Left colon (tissue), 2 donors: ENCODE measurements at regions not wholly inside any gene's neighbourhood (a gene's known extent, or its start where the extent isn't known, plus 50 kb on each side); places are given as distances from the start of the nearest gene placed in this dataset.

Experiments used
- ATAC-seq: fragments of 200-7000 bp; cut with Tn5 transposase; one replicate; pipeline ENCODE4 v1.9.1; 2020; ENCODE audit warnings: mild to moderate bottlenecking, moderate library complexity
- DNase-seq, 2 donors: peaks; one replicate each; pipeline ENCODE4 v3.0.0-alpha.2; 2020
- intact Hi-C, 2 donors: fragments of 100-400 bp; cut with DNase I in 1 of 2; cut with micrococcal nuclease in 1 of 2; formaldehyde crosslinking; loops; one replicate each; pipeline versions ENCODE4 v1.11.2 to v1.14.0; 2022; cut with DNase I, micrococcal nuclease
- donor health status: DM: no; HTN: no; CAD: no.
- donor health status: DM: yes; HTN: yes; CAD: no.

DNA sequence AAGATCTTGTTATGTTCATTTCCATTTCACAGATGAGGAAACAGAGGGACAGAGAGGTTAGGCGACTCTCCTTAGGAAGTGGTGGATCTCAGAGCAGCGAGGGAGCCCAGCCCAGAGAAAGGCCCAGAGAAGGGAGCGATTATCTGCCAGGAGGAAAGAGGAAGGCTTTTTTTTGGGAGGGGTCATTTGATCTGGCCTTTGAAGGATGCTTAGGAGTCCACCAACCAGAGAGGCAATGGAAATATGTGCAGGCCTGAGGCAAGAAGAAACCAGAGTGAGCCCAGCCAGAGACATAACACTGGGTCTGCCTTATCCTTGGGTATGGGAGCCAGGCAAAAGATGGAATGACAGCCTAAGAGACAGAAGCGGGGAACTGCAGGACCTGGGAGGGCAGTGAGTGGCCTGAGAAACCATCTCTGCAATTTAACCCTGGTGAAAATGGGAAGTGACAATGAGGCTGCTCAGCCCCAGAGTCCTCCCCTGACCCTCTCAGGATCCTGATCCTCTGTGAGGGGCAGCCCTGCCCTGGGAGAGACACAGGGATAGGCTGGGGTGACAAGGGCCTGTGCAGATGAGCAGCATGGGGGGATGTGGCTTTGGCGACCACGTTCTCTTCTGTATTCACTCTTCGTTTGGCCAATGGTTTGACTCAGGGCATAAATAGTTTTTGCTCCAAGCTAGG, 163.2 kb downstream of the WNT7A start:
- DNase-seq (no peak), ATAC-seq (no peak)
- intact Hi-C loops, result no loop called here

DNA sequence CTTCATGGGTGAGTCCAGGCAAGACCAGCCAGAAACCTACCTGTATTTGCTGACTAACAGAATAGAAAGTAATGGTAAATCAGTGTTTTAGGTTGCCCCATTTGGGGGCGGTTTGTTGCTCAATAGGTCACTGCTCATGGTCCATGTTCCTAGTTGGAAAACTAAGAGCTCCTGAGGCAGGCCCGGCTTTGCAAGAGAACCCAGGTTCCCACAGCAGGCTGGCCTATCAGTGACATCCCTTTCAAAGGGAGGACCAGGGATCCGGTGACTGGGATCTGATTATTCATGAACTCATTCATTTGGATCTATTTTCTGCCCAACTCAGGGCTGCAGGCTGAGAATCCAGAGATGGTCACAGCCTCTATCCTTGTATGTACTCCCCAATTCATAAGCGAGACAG, 163.9 kb downstream of the WNT7A start:
- intact Hi-C loops, result no loop called here
- no peak for DNase-seq
- ATAC-seq, result no peak

GRCh38 chr3:13715167-13715954, 164.5 kb downstream of the WNT7A start:
- ATAC-seq (no peak), DNase-seq (no peak)
- intact Hi-C loops, result no loop called here

GRCh38 chr3:13714251-13714916, 165.5 kb downstream of the FBLN2 start:
- no peak for ATAC-seq
- intact Hi-C loops, result no loop called here
- DNase-seq, result no peak

- intact Hi-C loops, result no loop called here
- no peak for ATAC-seq
These were observed 164.5 kb downstream of the FBLN2 start for GRCh38 chr3:13713396-13713795.

DNA sequence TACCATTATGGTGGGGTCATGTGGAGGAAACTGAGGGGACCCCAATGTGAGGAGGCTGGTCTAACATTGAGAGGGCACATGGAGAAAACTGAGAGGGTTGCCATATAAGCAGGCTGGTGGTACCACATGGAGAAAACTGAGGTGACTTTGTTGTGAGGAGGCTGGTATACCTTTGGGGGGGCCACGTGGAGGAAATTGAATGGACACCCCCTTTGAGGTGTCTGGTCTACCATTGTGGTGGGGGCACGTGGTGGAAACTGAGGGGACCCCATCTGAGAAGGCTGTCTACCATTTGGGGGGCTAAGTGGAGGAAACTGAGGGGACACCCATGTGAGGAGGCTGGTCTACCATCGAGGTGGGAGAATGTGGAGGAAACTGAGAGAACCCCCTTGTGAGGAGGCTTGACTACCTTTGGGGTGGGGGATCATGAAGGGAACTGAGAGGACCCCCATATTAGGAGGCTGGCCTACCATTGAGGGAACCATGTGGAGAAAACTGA, 163.8 kb downstream of the FBLN2 start:
- no peak for DNase-seq
- intact Hi-C loops, result no loop called here
- no peak for ATAC-seq

More at GRCh38 chr3:13713396-13713795, 164.5 kb downstream of the FBLN2 start:
- DNase-seq, result no peak

DNA sequence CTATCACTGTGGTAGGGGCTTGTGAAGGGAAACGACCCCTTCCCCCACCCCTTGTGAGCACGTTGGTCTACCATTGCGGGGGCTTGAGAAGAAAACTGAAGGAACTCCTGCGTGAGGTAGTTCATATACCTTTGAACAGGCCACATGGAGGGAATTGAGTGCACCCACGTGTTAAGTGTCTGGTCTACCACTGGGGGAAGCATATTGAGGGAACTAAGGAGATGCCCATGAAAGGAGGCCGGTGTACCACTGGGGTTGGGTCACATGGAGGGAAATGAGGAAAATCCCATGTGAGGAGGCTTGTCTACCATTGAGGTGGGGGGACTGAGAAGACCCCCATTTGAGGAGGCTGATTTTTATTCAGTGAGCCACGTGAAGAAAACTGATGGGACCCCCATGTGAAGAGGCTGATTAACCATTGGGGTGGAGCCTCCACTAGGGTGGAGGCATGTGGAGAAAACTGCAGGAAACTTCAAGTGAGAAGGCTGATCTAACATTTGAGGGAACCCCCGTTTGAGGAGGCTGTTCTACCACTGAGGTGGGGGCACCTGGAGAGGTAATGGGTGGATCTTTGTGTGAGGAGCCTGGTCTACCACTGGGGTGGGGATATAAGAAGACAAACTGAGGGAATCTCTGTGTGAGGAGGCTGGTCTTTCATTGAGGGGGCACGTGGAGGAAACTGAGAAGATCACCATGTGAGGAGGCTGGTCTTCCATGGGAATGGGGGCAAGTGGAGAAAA, 163.2 kb downstream of the FBLN2 start:
- ATAC-seq (no peak), DNase-seq (no peak)
- intact Hi-C loops, result no loop called here

DNA sequence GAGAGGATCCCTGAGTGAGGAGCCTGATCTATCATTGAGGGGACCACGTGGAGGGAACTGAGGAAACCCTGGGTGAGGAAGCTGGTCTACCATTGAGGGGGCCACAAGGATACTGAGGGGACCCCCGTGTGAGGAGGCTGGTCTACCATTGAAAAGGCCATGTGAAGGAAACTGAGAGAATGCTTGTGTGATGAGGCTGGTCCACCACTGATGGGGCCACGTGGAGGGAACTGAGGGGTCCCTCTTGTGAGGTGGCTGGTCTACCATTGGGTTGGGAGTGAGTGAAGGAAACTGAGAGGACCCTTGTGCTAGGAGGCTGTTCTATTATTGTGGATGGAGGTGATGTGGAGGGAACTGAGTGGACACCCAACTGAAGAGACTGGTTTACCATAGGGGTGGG, 161.3 kb downstream of the FBLN2 start:
- no peak for DNase-seq
- ATAC-seq, result no peak
- intact Hi-C loops, result no loop called here

GRCh38 chr3:13709706-13710105, 160.8 kb downstream of the FBLN2 start:
- intact Hi-C loops, result no loop called here
- ATAC-seq, result no peak
- DNase-seq, result no peak

DNA sequence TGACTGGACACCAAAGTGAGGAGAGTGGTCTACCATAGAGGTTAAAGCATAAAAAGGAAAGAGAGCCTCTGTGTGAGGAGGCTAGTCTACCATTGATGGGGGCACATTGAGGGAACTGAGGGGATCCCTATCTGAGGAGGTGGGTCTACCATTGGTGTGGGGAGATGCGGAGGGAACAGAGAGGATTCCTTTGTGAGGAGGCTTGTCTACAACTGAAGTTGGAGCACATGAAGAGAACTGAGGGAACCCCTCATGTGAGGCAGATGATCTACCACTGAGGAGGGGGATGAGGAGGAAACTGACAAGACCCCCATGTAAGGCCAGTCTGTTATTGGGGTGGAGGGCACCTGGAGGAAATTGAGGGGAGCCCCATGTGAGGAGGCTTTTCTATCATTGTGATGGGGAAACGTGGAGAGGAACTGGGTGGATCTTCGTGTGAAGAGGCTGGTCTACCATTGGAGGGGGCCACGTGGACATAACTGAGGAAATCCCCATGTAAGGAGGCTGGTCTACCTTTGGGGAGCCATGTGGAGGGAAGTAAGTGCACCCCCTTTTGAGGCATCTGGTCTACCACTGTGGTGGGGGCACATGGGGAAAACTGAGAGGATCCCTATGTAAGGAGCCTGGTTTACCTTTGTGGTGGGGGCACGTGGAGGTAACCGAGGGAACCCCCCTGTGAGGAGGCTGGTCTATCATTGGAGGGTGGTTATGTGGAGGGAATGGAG, 160.1 kb downstream of the FBLN2 start:
- intact Hi-C loops, result no loop called here
- ATAC-seq (no peak), DNase-seq (peak in 1 of 2 donors; percentile 11)

- no peak for ATAC-seq
- DNase-seq, result peak in 1 of 2 donors; percentile 14
- intact Hi-C loops, result no loop called here
These were observed 159.4 kb downstream of the FBLN2 start for GRCh38 chr3:13708301-13708700.

DNA sequence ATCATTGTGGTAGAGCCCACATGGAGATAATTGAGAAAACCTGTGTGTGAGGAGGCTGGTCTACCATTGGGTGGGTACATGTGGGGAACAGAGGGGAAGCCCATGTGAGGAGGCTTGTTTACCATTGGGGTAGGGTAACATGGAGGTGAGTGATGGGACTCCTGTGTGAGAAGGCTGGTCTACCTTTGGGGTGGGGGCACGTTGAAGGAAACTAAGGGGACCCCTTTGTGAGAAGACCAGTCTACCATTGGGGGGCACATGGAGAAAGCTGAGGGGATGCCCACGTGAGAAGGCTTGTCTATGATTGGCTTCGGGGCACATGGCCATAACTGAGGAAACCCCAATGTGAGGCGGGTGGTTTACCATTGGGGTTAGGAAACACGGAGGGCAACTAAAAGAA, 158.5 kb downstream of the FBLN2 start:
- intact Hi-C loops, result no loop called here
- ATAC-seq, result no peak
- DNase-seq, result no peak

DNA sequence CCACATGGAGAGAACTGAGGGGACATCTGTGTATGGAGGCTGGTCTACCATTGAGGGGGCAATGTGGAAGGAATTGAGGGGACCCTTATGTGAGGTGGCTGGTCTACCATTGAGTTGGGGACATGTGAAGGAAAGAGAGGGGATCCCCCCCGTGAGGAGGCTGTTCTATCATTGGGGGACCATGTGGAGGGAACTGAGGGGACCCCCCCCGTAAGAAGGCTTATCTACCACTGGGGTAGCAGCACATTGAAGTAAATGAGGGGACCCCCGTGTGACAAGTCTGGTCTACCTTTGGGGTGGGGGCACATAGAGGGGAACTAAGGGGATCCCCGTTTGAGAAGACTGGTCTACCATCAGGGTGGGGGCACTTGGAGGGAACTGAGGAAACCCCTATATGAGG, 158.0 kb downstream of the FBLN2 start:
- no peak for DNase-seq
- ATAC-seq, result no peak
- intact Hi-C loops, result no loop called here

DNA sequence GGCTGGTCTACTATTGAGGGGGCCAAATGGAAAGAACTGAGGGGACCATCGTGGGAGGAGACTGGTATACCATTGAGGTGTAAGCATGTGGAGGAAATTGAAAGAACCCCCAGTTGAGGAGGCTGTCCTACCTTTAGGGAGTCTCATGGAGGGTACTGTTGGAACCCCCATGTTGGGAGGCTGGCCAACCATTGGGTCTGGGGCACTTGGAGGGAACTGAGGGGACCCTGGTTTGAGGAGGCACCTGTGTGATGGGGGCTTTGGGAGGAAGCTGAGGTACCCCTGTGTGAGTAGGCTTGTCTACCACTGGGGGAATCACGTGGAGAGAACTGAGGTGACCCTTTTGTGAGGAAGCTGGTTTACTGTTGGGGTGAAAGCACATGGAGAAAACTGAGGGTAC, 157.5 kb downstream of the FBLN2 start:
- ATAC-seq, result no peak
- DNase-seq, result no peak
- intact Hi-C loops, result no loop called here

DNA sequence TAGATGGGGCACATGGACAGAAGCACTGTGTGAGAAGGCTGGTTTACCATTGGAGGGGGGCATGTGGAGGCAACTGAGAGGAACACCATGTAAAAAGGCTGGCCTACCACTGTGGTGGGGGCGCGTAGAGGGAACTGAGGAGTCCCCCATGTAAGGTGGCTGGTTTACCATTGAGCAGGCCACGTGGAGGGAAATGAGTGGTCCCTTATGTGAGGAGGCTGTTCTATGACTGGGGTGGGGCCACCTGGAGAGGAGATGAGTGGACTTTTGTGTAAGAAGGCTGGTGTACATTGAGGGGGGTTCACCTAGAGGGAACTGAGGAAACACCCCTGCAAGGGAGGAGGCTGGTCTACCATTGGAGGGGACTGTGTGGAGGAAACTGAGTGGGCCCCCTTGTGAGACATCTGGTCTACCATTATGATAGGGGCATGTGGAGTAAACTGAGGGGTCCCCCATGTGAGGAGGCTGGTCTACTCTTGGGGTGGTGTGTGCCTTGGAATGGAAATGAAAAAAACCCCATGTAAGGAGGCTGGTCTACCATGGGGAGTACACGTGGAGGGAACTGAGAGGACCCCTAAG, 156.9 kb downstream of the FBLN2 start:
- DNase-seq (no peak), ATAC-seq (no peak)
- intact Hi-C loops, result no loop called here

- ATAC-seq (no peak), DNase-seq (peak in 1 of 2 donors; percentile 2)
- intact Hi-C loops, result no loop called here
These were observed 156.1 kb downstream of the FBLN2 start for GRCh38 chr3:13705051-13705450.

DNA sequence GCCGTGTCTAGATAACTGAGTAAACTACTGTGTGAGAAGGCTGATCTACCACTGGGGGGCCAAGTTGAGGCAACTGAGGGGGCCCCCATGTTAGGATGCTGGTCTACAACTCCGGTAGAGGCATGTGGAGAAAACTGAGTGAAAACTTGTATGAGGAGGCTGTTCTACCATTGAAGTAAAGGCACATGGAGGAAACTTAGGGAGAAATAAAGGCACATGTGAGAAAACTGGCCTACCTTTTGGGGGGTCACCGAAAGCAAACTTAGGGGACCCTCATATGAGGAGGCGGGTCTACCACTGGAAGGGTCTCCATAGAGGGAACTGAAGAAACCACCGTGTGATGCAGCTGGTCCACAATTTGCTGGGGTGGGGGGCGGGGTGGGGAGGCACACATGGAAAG, 155.2 kb downstream of the FBLN2 start:
- intact Hi-C loops, result no loop called here
- ATAC-seq, result no peak

GRCh38 chr3:13703071-13703470, 154.1 kb downstream of the FBLN2 start:
- DNase-seq (no peak), ATAC-seq (no peak)
- intact Hi-C loops, result no loop called here

More for the DNA sequence above, 155.2 kb downstream of the FBLN2 start:
- DNase-seq, result no peak
